VCaP (cell line): ENCODE measurements at regions not wholly inside any gene's neighbourhood (a gene's known extent, or its start where the extent isn't known, plus 50 kb on each side); places are given as distances from the start of the nearest gene placed in this dataset.

Source experiments
- H3K27ac ChIP-seq: fragments of 450-650 bp; 2 replicates; pipeline ENCODE4 v1.5.1; 2017
- CTCF ChIP-seq: fragments of 450-650 bp; conservative IDR thresholded peaks from 2 replicates; pipeline ENCODE4 v1.5.1; 2017; ENCODE audit warnings: mild to moderate bottlenecking, moderate library complexity

GRCh38 chr14:85798856-85799255 lies 268.9 kb downstream of the FLRT2 start:
- no peak for TF ChIP-seq CTCF
- H3K27ac ChIP-seq: no peak overlapping the region

DNA sequence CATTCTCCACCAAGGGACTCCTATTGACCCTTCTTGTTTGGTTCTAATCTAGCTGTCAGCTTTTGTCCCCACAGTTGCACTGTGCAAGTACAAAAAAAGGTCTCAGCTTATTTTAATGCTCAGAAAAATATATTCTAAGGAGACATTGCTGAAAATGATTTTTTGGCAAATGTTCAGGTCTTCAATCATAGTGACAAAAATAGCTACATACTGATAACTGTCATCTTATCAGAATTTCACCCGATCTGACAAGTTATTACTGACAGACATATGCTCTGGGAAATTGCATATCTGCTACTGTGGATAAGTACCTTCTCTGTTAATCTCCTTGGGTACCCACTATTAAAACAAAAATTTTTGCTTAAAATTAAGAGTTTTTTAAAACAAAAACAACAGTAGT lies 263.6 kb downstream of the FLRT2 start:
- TF ChIP-seq CTCF: no peak
- H3K27ac ChIP-seq: no peak overlapping the region

GRCh38 chr14:85789506-85789905 lies 259.6 kb downstream of the FLRT2 start:
- no peak for TF ChIP-seq CTCF
- no peak overlapping the region for H3K27ac ChIP-seq

DNA sequence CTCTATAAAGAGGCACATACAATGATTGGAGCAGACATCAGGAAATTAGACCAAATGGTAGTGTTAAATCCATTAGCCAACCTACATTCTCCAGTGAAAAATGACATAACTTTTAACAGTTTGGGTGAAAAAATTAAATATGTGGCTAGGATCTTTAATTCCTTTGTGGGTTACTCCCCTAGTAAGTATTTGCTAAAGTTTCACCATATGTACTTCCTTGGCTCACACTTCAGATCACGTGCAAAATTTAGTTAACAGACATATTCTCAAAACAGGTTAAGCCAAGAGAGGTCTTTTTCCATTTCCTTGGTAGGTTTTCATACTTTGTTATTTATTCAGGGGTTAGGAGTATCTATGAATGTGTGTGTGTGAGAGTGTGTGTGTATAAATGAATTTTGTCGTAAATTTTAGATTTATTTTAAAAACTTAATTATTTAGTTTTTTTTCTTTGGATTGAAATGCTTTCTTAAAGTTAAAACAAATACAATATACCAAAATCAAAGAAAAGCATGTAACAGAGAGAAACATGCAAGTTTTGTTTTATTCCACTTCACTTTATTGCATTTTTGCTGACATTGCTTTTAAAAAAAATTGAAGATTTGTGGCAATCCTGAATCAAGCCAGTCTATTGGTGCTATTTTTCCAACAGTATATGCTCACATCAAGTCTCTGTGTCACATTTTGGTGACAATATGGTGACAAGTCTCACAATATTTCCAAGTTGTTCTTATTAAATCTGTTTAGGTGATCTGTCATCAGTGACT lies 258.7 kb downstream of the FLRT2 start:
- no peak overlapping the region for H3K27ac ChIP-seq
- no peak for TF ChIP-seq CTCF

DNA sequence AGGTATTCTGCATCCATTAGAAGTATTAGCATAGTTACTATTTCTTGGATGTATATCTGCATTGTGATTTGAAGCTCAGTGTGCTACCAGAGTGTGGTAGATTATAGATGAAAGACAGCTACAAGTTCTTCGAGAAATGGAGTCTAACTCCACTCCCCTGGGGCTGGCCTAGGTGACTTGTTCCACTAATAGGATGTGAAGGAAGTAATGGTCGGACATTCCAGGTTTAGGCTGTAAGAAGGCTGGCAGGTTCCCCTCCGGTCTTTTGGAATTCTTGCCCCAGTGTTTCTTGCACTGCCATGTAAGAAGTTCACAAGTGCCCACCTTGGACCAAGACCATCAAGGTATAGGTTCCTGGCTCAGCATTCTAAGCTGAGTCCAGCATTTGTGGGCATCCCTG lies 236.4 kb downstream of the FLRT2 start:
- TF ChIP-seq CTCF: no peak
- no peak overlapping the region for H3K27ac ChIP-seq

DNA sequence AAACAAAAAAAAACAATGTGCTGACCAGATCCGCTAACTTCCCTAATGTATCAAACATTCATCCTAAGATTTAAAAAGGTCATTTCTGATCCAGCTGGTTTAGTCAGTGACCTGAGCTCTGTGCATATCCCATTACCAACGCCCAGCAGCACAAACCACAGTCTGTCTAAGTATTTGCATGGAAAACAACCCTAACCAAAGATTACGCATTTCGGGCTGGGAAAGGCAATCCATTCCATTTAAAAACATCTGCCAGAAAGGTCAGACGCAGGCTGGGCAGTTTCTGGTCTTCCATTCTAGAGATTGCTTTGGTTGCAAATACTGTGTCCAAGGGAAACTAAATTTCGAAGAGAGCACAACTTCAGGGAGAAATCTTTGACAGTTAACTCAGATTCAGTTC lies 234.9 kb downstream of the FLRT2 start:
- no peak overlapping the region for H3K27ac ChIP-seq
- TF ChIP-seq CTCF: no peak

DNA sequence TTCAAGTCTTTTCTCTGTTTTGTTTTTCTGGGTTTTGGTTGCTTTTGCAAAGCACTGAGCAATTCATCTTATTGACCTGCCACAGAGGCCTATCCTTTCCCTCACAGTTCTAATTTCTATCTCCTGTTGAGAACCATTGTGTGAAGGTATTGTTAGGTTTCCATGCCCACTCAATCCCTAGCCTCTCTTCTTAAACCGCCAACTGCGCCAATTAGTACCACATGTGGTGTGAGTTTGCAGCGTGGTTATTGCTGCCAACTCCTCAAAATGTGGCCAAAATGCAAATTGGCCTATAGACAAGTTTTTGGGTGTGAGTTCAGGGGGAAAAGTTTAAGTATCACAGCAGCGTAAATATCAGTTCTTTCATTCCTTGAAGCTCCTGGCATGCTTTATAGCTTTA lies 232.6 kb downstream of the FLRT2 start:
- no peak for TF ChIP-seq CTCF
- no peak overlapping the region for H3K27ac ChIP-seq
